Left lobe of liver (tissue), 2 donors: ENCODE measurements at regions not wholly inside any gene's neighbourhood (a gene's known extent, or its start where the extent isn't known, plus 50 kb on each side); places are given as distances from the start of the nearest gene placed in this dataset.
"Not testable (repeated sequence)": the region's sequence is repeated elsewhere in the genome, so short reads cannot be mapped to it uniquely, and the experiment has no call there.

ENCODE experiments used
- ATAC-seq: fragments of 200-7000 bp; cut with Tn5 transposase; one replicate; pipeline ENCODE4 v1.9.1; 2020; ENCODE audit warnings: mild to moderate bottlenecking, moderate library complexity
- DNase-seq: peaks from one replicate; pipeline ENCODE4 v3.0.0-alpha.2; 2020; ENCODE audit warnings: low spot score
- donor health status: DM: no; HTN: no; CAD: no; lungs with moderate emphysema.
- donor health status: DM: no; HTN: yes; CAD: no.

DNA sequence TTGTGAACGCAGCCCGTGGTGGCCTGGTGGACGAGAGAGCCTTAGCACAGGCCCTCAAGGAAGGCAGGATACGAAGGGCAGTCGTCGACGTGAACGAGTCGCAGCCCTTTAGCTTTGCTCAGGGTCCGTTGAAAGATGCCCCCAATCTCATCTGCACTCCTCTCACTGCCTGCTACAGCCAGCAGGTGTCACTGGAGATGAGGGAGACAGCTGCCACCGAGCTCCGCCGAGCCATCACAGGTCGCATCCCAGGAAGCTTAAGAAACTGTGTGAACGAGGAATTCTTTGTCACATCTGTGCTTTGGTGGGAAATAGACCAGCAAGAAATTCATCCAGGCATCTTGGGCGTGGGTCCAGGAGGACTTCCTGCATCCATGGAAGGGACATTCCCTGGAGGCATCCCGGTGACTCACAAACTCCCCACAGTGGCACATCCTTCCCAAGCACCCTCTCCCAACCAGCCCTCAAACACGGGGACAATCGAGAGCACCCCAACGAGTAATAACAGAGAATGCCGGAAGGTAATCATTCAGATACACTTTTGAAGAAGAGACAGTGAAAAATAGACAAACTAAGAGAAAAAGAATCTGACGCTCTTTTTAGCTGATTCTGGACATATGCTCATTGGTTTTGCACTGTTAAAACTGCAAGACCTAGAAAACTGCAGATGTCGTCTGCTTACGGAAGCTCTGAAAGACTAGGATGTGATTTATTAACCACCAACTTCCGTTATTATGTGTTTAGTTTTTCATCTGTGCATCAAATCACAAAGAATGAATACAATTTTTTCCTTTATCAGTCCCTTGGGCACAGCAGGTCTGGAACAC lies 3391.3 kb upstream of the TPTE start:
- peak; percentile 37 for ATAC-seq
- DNase-seq, result not testable (repeated sequence)
